Mesenchymal stem cell (in vitro differentiated cells and primary cell): ENCODE measurements at regions not wholly inside any gene's neighbourhood (a gene's known extent, or its start where the extent isn't known, plus 50 kb on each side); places are given as distances from the start of the nearest gene placed in this dataset.

Source experiments
- DNase-seq: peaks from one replicate; pipeline ENCODE4 v3.0.0-alpha.2; 2013
- H2AFZ ChIP-seq: one replicate; pipeline ENCODE4 v1.6.1; 2013; ENCODE audit warnings: low read depth, mild to moderate bottlenecking, control low read depth, inconsistent platforms, low read length, moderate library complexity
- H2AK5ac ChIP-seq: 2 replicates; pipeline ENCODE4 v1.6.1; 2013; ENCODE audit warnings: low read length, moderate library complexity, mild to moderate bottlenecking, inconsistent platforms; ENCODE audit not compliant: severe bottlenecking
- H2BK120ac ChIP-seq: one replicate; pipeline ENCODE4 v1.6.1; 2013; ENCODE audit warnings: low read depth, mild to moderate bottlenecking, inconsistent platforms, low read length, moderate library complexity
- H2BK12ac ChIP-seq, 2 experiments: one replicate each; pipeline ENCODE4 v1.6.1; 2013; ENCODE audit warnings: inconsistent platforms in 2 of 2, low read length in 2 of 2, mild to moderate bottlenecking in 2 of 2, moderate library complexity in 2 of 2, control low read depth in 1 of 2
- H2BK15ac ChIP-seq: one replicate; pipeline ENCODE4 v1.6.1; 2013; ENCODE audit warnings: mild to moderate bottlenecking, low read depth, inconsistent platforms; ENCODE audit not compliant: poor library complexity, severe bottlenecking
- H2BK5ac ChIP-seq: 2 replicates; pipeline ENCODE4 v1.6.1; 2013; ENCODE audit warnings: low read depth, mild to moderate bottlenecking, low read length, control low read depth, inconsistent platforms; ENCODE audit not compliant: poor library complexity, severe bottlenecking
- H3K14ac ChIP-seq, 2 experiments: one replicate each; pipeline ENCODE4 v1.6.1; 2013; ENCODE audit warnings: inconsistent platforms in 2 of 2, low read length in 2 of 2, control low read depth in 1 of 2, mild to moderate bottlenecking in 1 of 2, moderate library complexity in 1 of 2
- H3K18ac ChIP-seq, 2 experiments: one replicate each; pipeline ENCODE4 v1.6.1; 2013; ENCODE audit warnings: inconsistent platforms in 2 of 2, low read length in 2 of 2, control low read depth in 1 of 2, low read depth in 1 of 2, mild to moderate bottlenecking in 1 of 2
- H3K23ac ChIP-seq, 2 experiments: one replicate each; pipeline ENCODE4 v1.6.1; 2013; ENCODE audit warnings: inconsistent platforms in 2 of 2, low read length in 2 of 2, mild to moderate bottlenecking in 2 of 2, moderate library complexity in 2 of 2, control low read depth in 1 of 2
- H3K27ac ChIP-seq: 2 replicates; pipeline ENCODE4 v1.5.1; 2013; ENCODE audit warnings: mild to moderate bottlenecking, moderate library complexity, low read length, control low read depth, inconsistent platforms; ENCODE audit not compliant: poor library complexity, severe bottlenecking
- H3K27me3 ChIP-seq, 2 experiments: 2 replicates each; pipeline versions ENCODE4 v1.6.1 to v1.7.0; 2013; ENCODE audit warnings: low read length in 2 of 2, mild to moderate bottlenecking in 2 of 2, moderate library complexity in 2 of 2, control low read depth in 1 of 2, inconsistent platforms in 1 of 2; ENCODE audit not compliant: control insufficient read depth in 1 of 2, insufficient read depth in 1 of 2
- H3K36me3 ChIP-seq, 2 experiments: 2 replicates each; pipeline versions ENCODE4 v1.6.1 to v1.7.0; 2013; ENCODE audit warnings: low read length in 2 of 2, control low read depth in 1 of 2, inconsistent platforms in 1 of 2, low read depth in 1 of 2, mild to moderate bottlenecking in 1 of 2; ENCODE audit not compliant: insufficient read depth in 2 of 2, control insufficient read depth in 1 of 2
- H3K4ac ChIP-seq, 2 experiments: one replicate each; pipeline ENCODE4 v1.6.1; 2013; ENCODE audit warnings: inconsistent platforms in 2 of 2, low read length in 2 of 2, mild to moderate bottlenecking in 2 of 2, moderate library complexity in 2 of 2, control low read depth in 1 of 2, low read depth in 1 of 2
- H3K4me1 ChIP-seq: 2 replicates; pipeline ENCODE4 v1.6.1; 2013; ENCODE audit warnings: low read depth, low read length, control low read depth; ENCODE audit not compliant: control insufficient read depth, insufficient read depth
- H3K4me2 ChIP-seq: 2 replicates; pipeline ENCODE4 v1.6.1; 2013; ENCODE audit warnings: low read length, mild to moderate bottlenecking, inconsistent platforms; ENCODE audit not compliant: poor library complexity, severe bottlenecking
- H3K4me3 ChIP-seq, 2 experiments: 2 replicates each; pipeline versions ENCODE4 v1.5.1 to v1.7.0; 2013; ENCODE audit warnings: low read length in 2 of 2, mild to moderate bottlenecking in 2 of 2, control low read depth in 1 of 2, low read depth in 1 of 2; ENCODE audit not compliant: insufficient read depth in 1 of 2
- H3K79me1 ChIP-seq: replicated peaks from 2 replicates; pipeline ENCODE4 v1.6.1; 2013; ENCODE audit warnings: mild to moderate bottlenecking, control low read depth, low read length, inconsistent platforms; ENCODE audit not compliant: poor library complexity, severe bottlenecking
- H3K9ac ChIP-seq: 2 replicates; pipeline ENCODE4 v1.7.0; 2013; ENCODE audit warnings: mild to moderate bottlenecking, low read length, moderate library complexity
- H3K9me3 ChIP-seq: 2 replicates; pipeline ENCODE4 v1.7.0; 2013; ENCODE audit warnings: mild to moderate bottlenecking, low read length; ENCODE audit not compliant: control insufficient read depth
- H4K8ac ChIP-seq: one replicate; pipeline ENCODE4 v1.6.1; 2013; ENCODE audit warnings: inconsistent platforms, mild to moderate bottlenecking, low read length, moderate library complexity
- H4K91ac ChIP-seq: one replicate; pipeline ENCODE4 v1.6.1; 2013; ENCODE audit warnings: mild to moderate bottlenecking, low read length, inconsistent platforms
- WGBS: methylation state at CpG from one replicate; pipeline ENCODE4 v1.1.7; 2013; ENCODE audit warnings: mixed read lengths; 5-methylcytosine and 5-hydroxymethylcytosine counted together

DNA sequence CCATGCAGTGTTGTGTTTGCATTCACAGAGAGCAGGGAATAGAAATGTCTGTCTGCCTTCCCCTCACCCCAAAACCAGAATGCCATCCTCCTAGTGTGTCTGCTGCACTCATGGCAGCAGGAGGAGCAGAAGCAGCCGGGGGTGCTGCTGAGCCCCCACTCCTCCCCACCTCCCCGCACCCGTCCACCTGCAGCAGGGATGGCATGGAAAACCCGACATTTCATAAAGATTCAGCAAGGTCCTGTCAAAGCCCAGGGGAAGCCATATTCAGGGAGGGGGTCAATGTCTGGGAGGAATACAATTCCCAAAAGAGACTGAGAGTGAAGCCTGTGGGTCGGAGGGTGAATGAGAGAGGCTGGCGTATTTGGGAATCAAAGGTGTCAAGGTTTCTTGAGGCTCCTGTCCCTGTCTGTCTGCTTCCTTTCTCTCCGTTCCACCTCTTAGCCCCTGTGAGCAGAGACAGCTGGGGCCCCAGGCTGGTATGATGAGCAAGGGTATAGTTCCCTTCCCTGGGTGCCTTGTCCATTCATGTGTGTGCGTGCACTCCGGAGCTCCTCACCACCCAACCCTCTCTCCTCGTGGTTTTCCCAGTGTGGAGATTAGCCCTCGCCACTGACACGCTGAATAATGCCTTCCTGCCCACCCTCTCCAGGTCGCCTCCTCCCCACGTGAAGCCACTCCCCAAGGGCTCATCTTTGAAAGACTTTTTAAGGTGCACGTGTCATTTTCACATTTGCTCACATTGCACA is 133.5 kb upstream of the ZNF236 start:
- DNase-seq, result no peak
- Histone ChIP-seq H3K4me1 (peaks cover 12% of the 10 kb centered on the region), H3K4me3 (no peak overlapping the region), H2BK12ac (no peak overlapping the region), H4K91ac (no peak overlapping the region), H2BK120ac (no peak overlapping the region), H2BK5ac (no peak overlapping the region), H4K8ac (no peak overlapping the region), H3K4me2 (no peak overlapping the region), H3K23ac (no peak overlapping the region), H2AFZ (no peak overlapping the region), H3K14ac (no peak overlapping the region), H2AK5ac (peak overlapping the region; percentile 60), H2BK15ac (no peak overlapping the region), H3K18ac (no peak overlapping the region), H3K9me3 (no peaks in the 10 kb centered on the region), H3K79me1 (no peaks in the 10 kb centered on the region), H3K4ac (no peak overlapping the region), H3K9ac (no peak overlapping the region), H3K36me3 (no peaks in the 10 kb centered on the region), H3K27ac (no peak overlapping the region), H3K27me3 (peaks cover 20 to 32% of the 10 kb centered on the region in 2 experiments)
- 84% methylated on average over 15 of the region's 15 CpGs for WGBS

DNA sequence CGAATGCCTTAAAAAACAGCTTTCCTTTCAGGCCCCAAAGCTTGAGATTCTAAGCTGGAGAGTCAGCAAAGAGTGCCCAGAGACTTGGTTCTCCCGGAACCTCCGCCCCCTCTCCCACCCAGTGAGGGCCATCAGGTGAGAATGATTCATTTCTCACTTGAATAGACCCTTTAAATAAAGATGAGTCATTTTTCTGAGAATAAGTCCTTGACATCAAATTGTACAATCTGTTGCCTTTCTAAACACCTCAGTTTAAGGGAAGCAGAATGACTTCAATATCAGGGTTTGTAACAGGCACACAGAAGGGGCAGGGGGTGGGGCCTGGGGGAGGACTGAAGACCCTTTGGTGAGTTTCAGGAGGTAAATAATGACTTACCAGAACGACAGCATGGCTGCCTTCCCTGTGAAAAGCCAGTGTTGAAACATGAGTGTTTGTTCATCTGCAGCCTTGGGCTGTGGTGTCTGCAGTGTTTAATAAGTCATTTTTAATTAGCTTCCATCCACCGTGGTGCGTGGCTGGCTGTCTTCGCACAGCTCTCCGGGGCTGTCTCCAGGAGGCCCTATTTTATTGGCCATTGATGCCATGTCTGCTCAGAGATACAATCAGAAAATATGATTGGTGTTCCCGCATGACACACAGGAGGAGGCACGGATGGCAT is 134.9 kb upstream of the ZNF236 start:
- peak; percentile 28 for DNase-seq
- H3K36me3 ChIP-seq, result no peaks in the 10 kb centered on the region
- no peaks in the 10 kb centered on the region for H3K79me1 ChIP-seq
- H2BK120ac ChIP-seq, result no peak overlapping the region
- H2BK15ac ChIP-seq, result no peak overlapping the region
- peaks cover 20 to 37% of the 10 kb centered on the region in 2 experiments for H3K27me3 ChIP-seq
- H3K9ac ChIP-seq, result peak overlapping the region; percentile 80
- H3K9me3 ChIP-seq, result no peaks in the 10 kb centered on the region
- no peak overlapping the region for H3K18ac ChIP-seq
- no peak overlapping the region for H3K14ac ChIP-seq
- no peak overlapping the region for H2BK5ac ChIP-seq
- H2AFZ ChIP-seq, result no peak overlapping the region
- H3K23ac ChIP-seq, result no peak overlapping the region
- H3K27ac ChIP-seq, result peak overlapping the region; percentile 84
- no peak overlapping the region for H3K4me3 ChIP-seq
- H4K8ac ChIP-seq, result no peak overlapping the region
- H3K4ac ChIP-seq, result no peak overlapping the region
- WGBS, result 70% methylated on average over 10 of the region's 10 CpGs
- H4K91ac ChIP-seq, result no peak overlapping the region
- no peak overlapping the region for H2AK5ac ChIP-seq
- no peak overlapping the region for H2BK12ac ChIP-seq
- peaks cover 12% of the 10 kb centered on the region for H3K4me1 ChIP-seq
- no peak overlapping the region for H3K4me2 ChIP-seq

DNA sequence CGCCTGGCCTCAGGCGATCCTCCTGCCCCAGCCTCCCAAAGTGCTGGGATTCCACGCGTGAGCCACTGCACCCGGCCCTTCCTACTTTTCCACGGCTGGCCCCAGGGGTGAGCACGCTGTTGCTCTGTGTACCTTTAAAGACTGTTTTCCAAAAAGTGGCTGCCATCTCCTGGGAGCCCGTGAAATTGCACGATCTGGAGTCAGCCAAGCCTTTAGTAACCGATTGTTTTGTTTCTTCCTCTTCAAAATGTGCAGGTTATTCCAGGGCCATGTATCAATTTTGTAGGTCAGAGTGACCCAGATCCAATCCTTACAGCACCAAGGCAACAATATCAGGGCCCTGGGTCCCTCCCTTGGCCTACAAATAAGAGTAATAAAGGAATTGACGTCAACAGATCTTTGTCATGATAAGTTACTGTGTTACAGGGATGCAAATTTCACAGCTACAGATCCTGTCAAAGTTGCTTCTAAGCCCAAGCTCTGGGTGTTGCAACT is 135.6 kb upstream of the ZNF236 start:
- 27% methylated on average over 10 of the region's 11 CpGs for WGBS
- H3K4me1 ChIP-seq, result peaks cover 12% of the 10 kb centered on the region
- no peak overlapping the region for H2AFZ ChIP-seq

GRCh38 chr18:76685860-76686259 is 136.5 kb upstream of the ZNF236 start:
- no peak for DNase-seq
- no peak overlapping the region for H2BK120ac ChIP-seq
- H3K4ac ChIP-seq, result no peak overlapping the region
- H3K27me3 ChIP-seq, result peaks cover 11 to 37% of the 10 kb centered on the region in 2 experiments
- no peak overlapping the region for H3K27ac ChIP-seq
- H2BK15ac ChIP-seq, result no peak overlapping the region
- H2AFZ ChIP-seq, result no peak overlapping the region
- H4K91ac ChIP-seq, result no peak overlapping the region
- H3K9me3 ChIP-seq, result no peaks in the 10 kb centered on the region
- H3K9ac ChIP-seq, result peak overlapping the region; percentile 80
- H3K4me1 ChIP-seq, result peaks cover 12% of the 10 kb centered on the region
- H3K14ac ChIP-seq, result no peak overlapping the region
- no peak overlapping the region for H3K4me2 ChIP-seq
- no peak overlapping the region for H2AK5ac ChIP-seq
- H3K36me3 ChIP-seq, result no peaks in the 10 kb centered on the region
- WGBS, result 93% methylated on average over 7 of the region's 8 CpGs
- H3K4me3 ChIP-seq, result no peak overlapping the region
- no peaks in the 10 kb centered on the region for H3K79me1 ChIP-seq
- no peak overlapping the region for H3K23ac ChIP-seq
- no peak overlapping the region for H2BK5ac ChIP-seq
- no peak overlapping the region for H3K18ac ChIP-seq
- no peak overlapping the region for H2BK12ac ChIP-seq
- no peak overlapping the region for H4K8ac ChIP-seq

More for the DNA sequence above, 135.6 kb upstream of the ZNF236 start:
- Histone ChIP-seq H3K79me1 (no peaks in the 10 kb centered on the region), H3K18ac (no peak overlapping the region), H4K8ac (peak overlapping the region; percentile 42), H3K4me3 (no peak overlapping the region), H3K9me3 (no peaks in the 10 kb centered on the region), H2BK12ac (no peak overlapping the region), H3K9ac (peak overlapping the region; percentile 80), H2AK5ac (no peak overlapping the region), H3K36me3 (no peaks in the 10 kb centered on the region), H3K27ac (peak overlapping the region; percentile 84), H3K14ac (no peak overlapping the region), H3K4me2 (peak overlapping the region; percentile 47), H2BK15ac (no peak overlapping the region), H4K91ac (no peak overlapping the region), H3K4ac (no peak overlapping the region), H2BK120ac (no peak overlapping the region), H3K27me3 (peaks cover 17 to 37% of the 10 kb centered on the region in 2 experiments), H2BK5ac (no peak overlapping the region), H3K23ac (no peak overlapping the region)
- DNase-seq, result peak; percentile 67
